NCI-H146 (cell line): ENCODE measurements at regions not wholly inside any gene's neighbourhood (a gene's known extent, or its start where the extent isn't known, plus 50 kb on each side); places are given as distances from the start of the nearest gene placed in this dataset.
A peak's percentile ranks its signal among the peaks of the same experiment; 100 is the strongest.
"Not testable (repeated sequence)": the region's sequence is repeated elsewhere in the genome, so short reads cannot be mapped to it uniquely, and the experiment has no call there.

Experiments
- DNase-seq: peaks from one replicate; lab custom pipeline; 2025; lab: John Stamatoyannopoulos, UW

GRCh38 chr4:14110407-14110806, 482.9 kb upstream of the BOD1L1 start:
- DNase-seq: no peak

- no peak for DNase-seq
These were observed 484.2 kb upstream of the BOD1L1 start for GRCh38 chr4:14111730-14112181.

GRCh38 chr4:14115106-14115505, 487.6 kb upstream of the BOD1L1 start:
- no peak for DNase-seq

- DNase-seq: no peak
These were observed 490.2 kb upstream of the BOD1L1 start for GRCh38 chr4:14117575-14118238.

GRCh38 chr4:14124816-14125215, 497.3 kb upstream of the BOD1L1 start:
- DNase-seq: no peak

GRCh38 chr4:14125375-14126129, 498.0 kb upstream of the BOD1L1 start:
- DNase-seq: no peak

GRCh38 chr4:14130551-14130950, 503.0 kb upstream of the BOD1L1 start:
- DNase-seq: no peak

GRCh38 chr4:14131335-14131734, 503.8 kb upstream of the BOD1L1 start:
- DNase-seq: no peak

GRCh38 chr4:14132301-14132700, 504.8 kb upstream of the BOD1L1 start:
- no peak for DNase-seq

- no peak for DNase-seq
These were observed 510.6 kb upstream of the BOD1L1 start for GRCh38 chr4:14138106-14138505.

GRCh38 chr4:14143892-14144291, 516.4 kb upstream of the BOD1L1 start:
- no peak for DNase-seq

GRCh38 chr4:14149176-14150053, 521.9 kb upstream of the BOD1L1 start:
- no peak for DNase-seq

GRCh38 chr4:14151101-14151500, 523.6 kb upstream of the BOD1L1 start:
- DNase-seq: no peak

GRCh38 chr4:14152834-14153519, 525.5 kb upstream of the BOD1L1 start:
- no peak for DNase-seq

GRCh38 chr4:14155803-14156202, 528.3 kb upstream of the BOD1L1 start:
- DNase-seq: no peak

- DNase-seq: no peak
These were observed 529.7 kb upstream of the BOD1L1 start for GRCh38 chr4:14157262-14157661.

GRCh38 chr4:14165222-14165920, 537.8 kb upstream of the BOD1L1 start:
- no peak for DNase-seq

GRCh38 chr4:14167876-14168510, 540.5 kb upstream of the BOD1L1 start:
- DNase-seq: no peak

GRCh38 chr4:14168919-14169318, 541.4 kb upstream of the BOD1L1 start:
- DNase-seq: peak; percentile 14

GRCh38 chr4:14169460-14169859, 541.9 kb upstream of the BOD1L1 start:
- DNase-seq: no peak

- not testable (repeated sequence) for DNase-seq
These were observed 542.4 kb upstream of the BOD1L1 start for GRCh38 chr4:14169940-14170339.
